DMS153 treated with DMSO at 0.1 percent for 48 hours (cell line): ENCODE measurements at regions not wholly inside any gene's neighbourhood (a gene's known extent, or its start where the extent isn't known, plus 50 kb on each side); places are given as distances from the start of the nearest gene placed in this dataset.

Experiments
- DNase-seq: peaks from one replicate; lab custom pipeline; 2025; ENCODE audit not compliant: unreplicated experiment; lab: John Stamatoyannopoulos, UW

GRCh38 chr5:28766565-28767158 is 1728.3 kb upstream of the CDH9 start:
- peak; percentile 74 for DNase-seq

DNA sequence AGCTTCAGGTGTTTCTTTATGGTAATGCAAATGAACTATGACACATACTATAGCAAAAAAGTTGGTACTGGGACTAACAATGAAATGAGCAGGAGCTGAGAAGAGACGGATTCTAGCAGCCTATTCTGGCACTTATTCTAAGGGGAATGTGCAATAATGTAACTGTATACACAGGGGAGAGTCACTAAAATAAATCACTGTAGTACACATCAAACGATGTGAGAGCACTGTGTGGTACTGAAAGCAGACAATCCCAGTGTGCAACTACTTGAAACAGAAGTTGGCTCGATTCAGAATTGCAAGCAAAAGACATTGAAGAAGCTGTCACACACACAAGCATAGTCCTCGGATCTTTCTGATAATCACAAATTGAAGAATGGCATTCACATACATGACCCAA is 1713.0 kb upstream of the CDH9 start:
- DNase-seq = no peak

- no peak for DNase-seq
These were observed 1711.9 kb upstream of the CDH9 start for GRCh38 chr5:28750251-28750650.

- DNase-seq = no peak
These were observed 1710.1 kb upstream of the CDH9 start for GRCh38 chr5:28748446-28748845.

GRCh38 chr5:28743716-28744110 is 1705.3 kb upstream of the CDH9 start:
- no peak for DNase-seq

DNA sequence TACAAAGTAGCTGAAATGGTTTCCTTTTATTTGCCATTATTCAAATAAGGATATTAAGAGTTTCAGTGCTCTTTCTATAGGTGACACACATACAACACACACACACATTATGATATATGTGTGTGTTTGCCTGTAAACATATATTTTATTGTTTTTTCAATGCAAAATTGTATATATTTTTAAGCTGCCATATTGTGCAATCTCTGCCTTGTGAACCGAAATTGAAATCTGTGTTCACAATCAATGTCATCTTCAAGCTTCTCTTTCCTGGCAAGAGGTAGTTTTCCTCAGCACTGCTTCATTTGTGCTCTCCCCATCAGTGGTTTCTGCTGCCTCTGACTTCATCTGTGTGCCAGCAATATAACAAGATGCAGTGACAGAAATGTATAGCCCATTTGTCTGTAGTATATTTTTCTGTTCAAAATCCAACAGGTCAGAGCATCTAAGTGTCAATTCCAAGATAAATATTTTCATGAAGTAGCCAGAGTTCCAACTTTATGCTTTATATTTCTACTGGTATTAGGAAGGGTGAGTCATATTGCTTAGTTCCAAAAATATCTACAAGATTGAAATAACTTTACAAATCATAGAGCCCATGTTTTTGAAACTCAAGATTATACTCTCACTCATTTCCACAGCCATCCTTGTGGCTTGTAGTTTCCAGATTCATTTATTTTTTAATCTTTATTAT is 1704.8 kb upstream of the CDH9 start:
- DNase-seq = no peak

DNA sequence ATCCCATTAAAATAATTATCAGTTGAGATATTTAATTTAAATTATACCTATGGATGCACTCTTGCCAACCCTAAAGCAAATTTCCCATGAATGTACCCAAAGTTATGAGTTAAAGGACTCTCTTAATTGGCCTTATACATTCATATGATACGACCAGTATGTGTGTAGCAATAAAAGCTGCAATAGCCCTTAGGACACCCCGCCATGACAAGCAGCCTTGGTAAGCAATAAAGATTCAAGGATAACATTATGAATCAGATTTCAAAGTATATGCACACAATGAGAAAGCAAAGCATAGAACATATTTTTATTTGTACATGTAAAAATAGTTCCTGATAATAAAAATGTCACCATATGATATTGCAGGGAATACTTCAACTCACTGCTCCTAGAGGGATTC is 1699.3 kb upstream of the CDH9 start:
- DNase-seq = no peak

GRCh38 chr5:28737222-28737621 is 1698.8 kb upstream of the CDH9 start:
- DNase-seq = no peak

- no peak for DNase-seq
These were observed 1696.0 kb upstream of the CDH9 start for GRCh38 chr5:28734396-28734795.

DNA sequence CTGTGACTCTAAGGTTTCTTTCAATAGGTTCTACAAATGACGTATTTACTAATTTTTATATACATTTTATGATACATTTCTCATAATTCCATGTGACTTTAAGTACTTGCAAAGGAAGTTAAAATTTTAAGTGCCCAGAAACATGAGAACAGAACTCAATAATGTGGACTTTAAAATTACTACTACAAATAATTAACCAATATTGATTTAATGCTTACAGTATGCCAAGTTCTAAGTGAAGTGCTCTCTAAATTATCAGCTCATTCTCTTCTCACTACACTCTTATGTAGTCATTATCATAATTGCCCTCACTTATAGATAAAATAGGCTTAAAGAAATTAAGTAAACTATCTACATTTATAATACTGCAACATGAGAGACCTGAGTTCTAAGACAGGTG is 1690.7 kb upstream of the CDH9 start:
- DNase-seq = no peak

- no peak for DNase-seq
These were observed 1688.4 kb upstream of the CDH9 start for GRCh38 chr5:28726815-28727214.

DNA sequence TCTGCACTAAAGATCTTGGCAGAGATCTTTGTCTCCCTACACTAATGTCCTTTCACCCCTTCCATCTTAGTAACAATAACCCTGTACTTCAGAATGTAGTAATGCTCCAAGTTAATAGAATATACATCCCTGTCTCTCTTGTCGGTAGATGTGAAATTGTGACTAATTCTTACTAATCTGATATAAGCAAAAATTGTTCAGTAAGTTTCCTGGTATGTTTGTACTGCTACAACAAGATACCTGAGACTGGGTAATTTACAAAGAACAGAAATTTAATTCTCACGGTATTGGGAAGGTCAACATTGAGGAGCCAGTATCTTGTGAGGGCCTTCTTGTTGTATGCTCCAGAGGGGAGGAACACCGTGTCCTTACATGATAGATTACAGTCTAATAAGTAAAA is 1686.6 kb upstream of the CDH9 start:
- DNase-seq = no peak

DNA sequence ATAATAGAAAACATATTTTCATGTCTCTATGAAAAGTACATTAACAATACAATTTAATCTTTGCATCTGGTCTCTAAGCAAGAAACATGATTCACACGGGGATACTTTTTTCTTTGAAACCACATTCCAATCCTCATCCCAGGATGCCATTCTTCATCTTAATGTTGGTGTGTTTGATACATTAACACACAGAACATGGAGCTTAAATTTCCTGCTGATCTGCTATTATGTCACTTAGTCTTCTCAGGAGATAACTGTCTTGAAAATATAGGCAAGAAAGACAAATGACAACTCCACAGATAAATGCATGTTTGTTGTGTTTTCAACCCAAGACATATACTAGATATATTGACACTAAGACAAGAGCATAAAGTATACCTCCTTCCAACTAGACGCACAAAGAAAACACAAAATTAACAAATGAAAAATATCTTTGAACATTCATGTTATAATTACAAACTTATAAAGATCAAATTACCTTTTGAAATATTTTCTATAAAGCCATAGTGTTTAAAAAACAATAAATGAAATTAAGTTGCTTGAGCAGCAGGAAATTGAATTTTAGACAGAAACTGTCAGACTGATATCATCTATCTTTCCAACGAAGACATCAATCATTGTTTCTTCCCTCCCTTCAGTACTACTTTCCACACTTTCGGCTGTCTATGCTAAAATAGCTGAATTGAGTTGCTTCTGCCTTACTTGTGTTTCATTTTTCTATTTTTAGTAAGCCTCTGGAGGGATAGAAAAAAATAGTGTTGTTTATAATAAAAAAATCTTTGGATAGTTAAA is 1676.7 kb upstream of the CDH9 start:
- no peak for DNase-seq

GRCh38 chr5:28710360-28710759 is 1672.0 kb upstream of the CDH9 start:
- DNase-seq = no peak

- no peak for DNase-seq
These were observed 1670.1 kb upstream of the CDH9 start for GRCh38 chr5:28708472-28708871.

- DNase-seq = no peak
These were observed 1669.3 kb upstream of the CDH9 start for GRCh38 chr5:28707706-28708105.

DNA sequence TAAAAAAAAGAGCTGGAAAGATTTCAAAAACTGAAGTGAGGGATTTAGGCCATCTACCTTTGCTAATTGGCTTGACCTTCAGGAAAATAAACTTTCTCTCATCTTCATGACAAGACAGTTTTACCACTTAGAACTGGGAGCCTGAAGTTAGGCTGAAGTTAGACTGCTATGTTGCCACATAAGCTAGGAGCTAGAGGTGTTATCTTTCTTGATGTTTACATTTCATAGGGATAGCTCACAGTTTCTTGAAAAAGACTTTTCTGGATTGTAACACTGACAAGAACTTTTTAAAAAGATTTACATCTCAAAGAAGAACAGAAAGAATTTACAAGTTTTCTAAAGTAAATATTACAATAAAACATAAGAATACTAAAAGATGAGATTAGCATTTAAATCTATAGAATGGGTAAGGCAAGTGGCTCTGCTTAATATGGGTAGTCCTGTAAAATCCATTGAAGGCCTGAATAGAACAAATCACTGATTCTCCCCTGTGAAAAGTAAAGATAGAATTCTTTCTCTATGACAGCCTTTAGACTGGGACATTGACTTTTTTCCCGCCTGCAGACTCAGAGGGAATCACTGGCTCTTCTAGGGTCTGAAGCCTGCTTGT is 1665.4 kb upstream of the CDH9 start:
- DNase-seq = no peak

DNA sequence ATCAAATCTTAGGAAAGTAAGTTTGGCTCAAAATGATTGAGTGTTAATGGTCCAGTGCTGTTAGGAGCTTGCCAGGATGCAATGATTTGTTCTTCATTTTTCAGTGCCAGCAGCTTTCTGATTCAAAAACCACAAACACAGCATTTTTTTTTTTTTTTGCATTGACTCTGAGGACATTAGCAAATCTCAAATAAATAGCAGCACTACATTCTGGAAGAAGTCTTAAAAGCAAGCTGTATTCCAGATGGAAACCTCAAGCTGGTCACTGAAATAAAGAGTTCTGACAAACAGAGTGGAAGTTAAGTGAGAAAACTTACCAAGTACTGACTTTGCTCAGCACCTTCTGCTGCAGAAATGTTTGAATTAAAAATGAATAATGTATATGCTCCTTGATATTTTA is 1653.1 kb upstream of the CDH9 start:
- DNase-seq = no peak

DNA sequence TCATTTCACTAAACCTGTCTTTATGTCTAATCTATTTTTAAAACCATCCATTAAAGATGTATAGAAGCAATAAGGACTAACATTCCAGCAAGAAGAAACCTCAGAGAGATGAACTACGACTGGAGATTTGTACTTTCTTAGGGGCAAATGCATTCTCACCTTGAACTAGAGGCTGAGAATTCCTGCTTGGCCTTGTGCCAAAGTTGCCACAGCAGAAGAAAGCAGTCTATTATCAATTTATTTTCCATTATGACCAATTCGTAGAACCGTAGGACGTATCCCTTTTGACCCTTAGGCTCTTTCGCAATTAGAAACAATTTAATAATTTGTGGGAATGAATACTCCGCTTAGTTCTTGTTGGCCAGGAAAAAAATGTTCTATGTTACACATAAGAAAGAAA is 1647.4 kb upstream of the CDH9 start:
- DNase-seq = no peak

- no peak for DNase-seq
These were observed 1640.5 kb upstream of the CDH9 start for GRCh38 chr5:28678899-28679298.

- DNase-seq = no peak
These were observed 1627.7 kb upstream of the CDH9 start for GRCh38 chr5:28666110-28666509.

DNA sequence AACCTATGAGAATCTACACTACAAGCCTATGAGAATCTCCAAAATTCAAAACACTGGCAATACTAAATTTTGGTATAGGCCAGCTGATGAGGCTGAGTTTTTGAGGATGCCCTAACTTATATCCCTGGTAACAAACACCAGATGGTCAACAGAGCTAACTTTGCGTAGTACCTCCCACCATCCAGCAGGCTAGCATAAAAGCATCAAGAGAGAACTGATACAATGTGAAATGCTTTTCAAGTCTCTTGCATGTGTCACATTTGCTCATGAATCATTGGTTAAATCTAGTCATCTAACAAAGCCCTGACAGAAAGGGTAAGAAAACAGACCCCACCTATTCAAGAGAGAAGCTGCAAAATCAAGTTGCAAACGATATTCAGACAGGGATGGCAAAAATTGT is 1609.7 kb upstream of the CDH9 start:
- DNase-seq = no peak
